NB4 (cell line): ENCODE measurements at regions not wholly inside any gene's neighbourhood (a gene's known extent, or its start where the extent isn't known, plus 50 kb on each side); places are given as distances from the start of the nearest gene placed in this dataset.

Experiments
- DNase-seq: peaks from one replicate; pipeline ENCODE4 v3.0.0; 2010; ENCODE audit warnings: low read depth
- H3K4me3 ChIP-seq: one replicate; pipeline ENCODE4 v1.5.1; 2011; ENCODE audit warnings: mild to moderate bottlenecking, low read depth, low read length, moderate library complexity
- CTCF ChIP-seq: IDR thresholded peaks from one replicate; pipeline ENCODE4 v1.5.1; 2012; ENCODE audit warnings: low read depth, low read length
- MAX ChIP-seq: IDR thresholded peaks from 2 replicates; pipeline ENCODE4 v1.6.1; 2011; ENCODE audit warnings: low read depth, low read length
- MYC ChIP-seq: IDR thresholded peaks from 2 replicates; pipeline ENCODE4 v1.6.1; 2011; ENCODE audit warnings: low read depth, low read length
- POLR2A ChIP-seq: IDR thresholded peaks from 2 replicates; pipeline ENCODE4 v1.6.1; 2011; ENCODE audit warnings: mild to moderate bottlenecking; ENCODE audit not compliant: insufficient read length; ENCODE audit errors: extremely low read depth

GRCh38 chr14:89085737-89086382, 261.4 kb downstream of the TTC8 start:
- H3K4me3 ChIP-seq, result no peak overlapping the region
- TF ChIP-seq MAX, result no peak
- no peak for TF ChIP-seq POLR2A
- no peak for TF ChIP-seq MYC
- no peak for TF ChIP-seq CTCF
- no peak for DNase-seq

GRCh38 chr14:89088530-89088929, 264.1 kb downstream of the TTC8 start:
- DNase-seq, result no peak
- no peak for TF ChIP-seq MYC
- TF ChIP-seq MAX, result no peak
- no peak for TF ChIP-seq CTCF
- TF ChIP-seq POLR2A, result no peak
- no peak overlapping the region for H3K4me3 ChIP-seq

- TF ChIP-seq MAX (no peak), MYC (no peak), CTCF (no peak), POLR2A (no peak)
- no peak overlapping the region for H3K4me3 ChIP-seq
- no peak for DNase-seq
Observed at GRCh38 chr14:89089330-89089729, 264.9 kb downstream of the TTC8 start.

- DNase-seq, result no peak
- TF ChIP-seq MYC (no peak), POLR2A (no peak), CTCF (no peak), MAX (no peak)
- no peak overlapping the region for H3K4me3 ChIP-seq
Observed at GRCh38 chr14:89091781-89092180, 267.3 kb downstream of the TTC8 start.

GRCh38 chr14:89093083-89093730, 268.8 kb downstream of the TTC8 start:
- no peak for DNase-seq
- no peak overlapping the region for H3K4me3 ChIP-seq
- TF ChIP-seq CTCF (no peak), MAX (no peak), MYC (no peak), POLR2A (no peak)

- DNase-seq, result no peak
- H3K4me3 ChIP-seq, result no peak overlapping the region
- TF ChIP-seq CTCF, result no peak
- no peak for TF ChIP-seq MAX
- no peak for TF ChIP-seq MYC
- TF ChIP-seq POLR2A, result no peak
Observed at GRCh38 chr14:89095036-89095435, 270.6 kb downstream of the TTC8 start.
